Iris pigment epithelial cell (primary cell): ENCODE measurements at regions not wholly inside any gene's neighbourhood (a gene's known extent, or its start where the extent isn't known, plus 50 kb on each side); places are given as distances from the start of the nearest gene placed in this dataset.

Experiments
- DNase-seq: peaks from one replicate; pipeline ENCODE4 v3.0.0-alpha.2; 2011; ENCODE audit warnings: low read depth

- DNase-seq = no peak
Measured at GRCh38 chr6:2562721-2563451, 187.8 kb downstream of the MYLK4 start.

GRCh38 chr6:2560917-2561698, 189.6 kb downstream of the MYLK4 start:
- DNase-seq = no peak

GRCh38 chr6:2560140-2560818, 190.4 kb downstream of the MYLK4 start:
- no peak for DNase-seq

GRCh38 chr6:2558861-2559801, 191.6 kb downstream of the MYLK4 start:
- DNase-seq = no peak

GRCh38 chr6:2558098-2558680, 192.5 kb downstream of the MYLK4 start:
- no peak for DNase-seq

- no peak for DNase-seq
Measured at GRCh38 chr6:2557181-2557720, 193.5 kb downstream of the MYLK4 start.

- peak; percentile 14 for DNase-seq
Measured at GRCh38 chr6:2556761-2557160, 194.0 kb downstream of the MYLK4 start.

- DNase-seq = no peak
Measured at GRCh38 chr6:2554651-2555260, 196.0 kb downstream of the MYLK4 start.

- peak; percentile 14 for DNase-seq
Measured at GRCh38 chr6:2552526-2553154, 198.1 kb downstream of the MYLK4 start.

GRCh38 chr6:2551705-2552104, 199.0 kb downstream of the MYLK4 start:
- no peak for DNase-seq

- DNase-seq = no peak
Measured at GRCh38 chr6:2550247-2550646, 200.5 kb downstream of the MYLK4 start.

- no peak for DNase-seq
Measured at GRCh38 chr6:2549834-2550233, 200.9 kb downstream of the MYLK4 start.

- DNase-seq = peak; percentile 67
Measured at GRCh38 chr6:2547355-2547754, 203.4 kb downstream of the MYLK4 start.

GRCh38 chr6:2546901-2547300, 203.8 kb downstream of the MYLK4 start:
- DNase-seq = no peak

GRCh38 chr6:2545383-2546038, 205.2 kb downstream of the MYLK4 start:
- no peak for DNase-seq

GRCh38 chr6:2543321-2543720, 207.4 kb downstream of the MYLK4 start:
- DNase-seq = no peak

- DNase-seq = peak; percentile 98
Measured at GRCh38 chr6:2542858-2543218, 207.9 kb downstream of the MYLK4 start.

- DNase-seq = no peak
Measured at GRCh38 chr6:2542101-2542857, 208.4 kb downstream of the MYLK4 start.

GRCh38 chr6:2536451-2536850, 214.3 kb downstream of the MYLK4 start:
- no peak for DNase-seq
